ENCODE measurements at regions not wholly inside any gene's neighbourhood (a gene's known extent, or its start where the extent isn't known, plus 50 kb on each side); places are given as distances from the start of the nearest gene placed in this dataset.

DNA sequence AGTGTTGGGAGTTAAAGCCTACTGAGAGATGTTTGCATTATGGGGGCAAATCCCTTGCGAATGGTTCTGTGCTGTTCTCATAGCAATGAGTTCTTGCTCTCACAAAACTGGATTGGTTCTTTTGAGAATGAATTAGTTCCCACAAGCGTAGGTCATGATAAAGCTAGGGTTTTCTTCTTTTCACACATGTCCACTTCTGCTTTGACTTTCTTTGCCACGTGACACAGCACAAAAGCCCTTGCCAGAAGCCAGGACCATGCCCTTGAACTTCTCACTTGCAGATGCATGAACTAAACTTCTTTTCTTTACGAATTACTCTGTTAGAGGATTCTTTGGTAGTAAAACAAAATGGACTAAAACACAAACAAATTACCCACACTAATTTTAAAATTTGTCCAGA, 922.8 kb downstream of the EPHA7 start:
- Histone ChIP-seq H3K9me3 (ENCODE audit: insufficient read depth, low read length) (no peaks in the 10 kb centered on the region), H2AFZ (ENCODE audit: low read depth, low read length) (no peak overlapping the region), H3K4me2 (ENCODE audit: low read length) (no peak overlapping the region), H3K27me3 (ENCODE audit: low read depth, low read length) (no peaks in the 10 kb centered on the region), H3K4me3 (ENCODE audit: low read length) (no peak overlapping the region), H3K36me3 (replicated peaks; ENCODE audit: low read depth, low read length) (no peaks in the 10 kb centered on the region), H3K4me1 (ENCODE audit: low read length) (no peaks in the 10 kb centered on the region), H4K20me1 (ENCODE audit: insufficient read depth, low read length) (no peaks in the 10 kb centered on the region), H3K9ac (ENCODE audit: low read length) (no peak overlapping the region), H3K79me2 (ENCODE audit: low read length) (no peaks in the 10 kb centered on the region), H3K27ac (ENCODE audit: low read length) (no peak overlapping the region)
- TF ChIP-seq, protein P1, sequence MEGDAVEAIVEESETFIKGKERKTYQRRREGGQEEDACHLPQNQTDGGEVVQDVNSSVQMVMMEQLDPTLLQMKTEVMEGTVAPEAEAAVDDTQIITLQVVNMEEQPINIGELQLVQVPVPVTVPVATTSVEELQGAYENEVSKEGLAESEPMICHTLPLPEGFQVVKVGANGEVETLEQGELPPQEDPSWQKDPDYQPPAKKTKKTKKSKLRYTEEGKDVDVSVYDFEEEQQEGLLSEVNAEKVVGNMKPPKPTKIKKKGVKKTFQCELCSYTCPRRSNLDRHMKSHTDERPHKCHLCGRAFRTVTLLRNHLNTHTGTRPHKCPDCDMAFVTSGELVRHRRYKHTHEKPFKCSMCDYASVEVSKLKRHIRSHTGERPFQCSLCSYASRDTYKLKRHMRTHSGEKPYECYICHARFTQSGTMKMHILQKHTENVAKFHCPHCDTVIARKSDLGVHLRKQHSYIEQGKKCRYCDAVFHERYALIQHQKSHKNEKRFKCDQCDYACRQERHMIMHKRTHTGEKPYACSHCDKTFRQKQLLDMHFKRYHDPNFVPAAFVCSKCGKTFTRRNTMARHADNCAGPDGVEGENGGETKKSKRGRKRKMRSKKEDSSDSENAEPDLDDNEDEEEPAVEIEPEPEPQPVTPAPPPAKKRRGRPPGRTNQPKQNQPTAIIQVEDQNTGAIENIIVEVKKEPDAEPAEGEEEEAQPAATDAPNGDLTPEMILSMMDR (IDR thresholded peaks at IDR 0.05; ENCODE audit: low read depth, low read length), result no peak
- TF ChIP-seq EZH2phosphoT487 (IDR thresholded peaks at IDR 0.05; ENCODE audit: low read depth), result no peak

DNA sequence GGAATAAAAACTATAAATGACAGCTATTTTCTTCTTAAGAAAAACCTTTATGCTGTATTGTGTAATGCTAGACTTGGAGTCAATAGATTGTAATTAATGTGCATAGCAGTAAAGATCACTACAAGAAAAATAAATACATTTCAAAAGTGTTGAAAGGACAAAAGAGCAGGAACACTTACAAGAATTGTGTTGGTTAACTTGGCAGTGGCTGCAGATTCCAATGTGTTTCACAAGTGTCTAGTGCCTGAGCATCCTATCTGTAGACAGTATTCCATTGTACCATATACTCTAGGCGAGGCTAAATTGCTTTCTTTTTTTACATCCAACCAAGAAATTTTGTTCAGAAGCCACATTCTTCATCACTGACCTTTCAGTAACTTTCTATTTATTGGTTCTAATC, 924.1 kb downstream of the EPHA7 start:
- no peak overlapping the region for H3K27ac ChIP-seq (ENCODE audit: low read length)
- H3K4me2 ChIP-seq (ENCODE audit: low read length), result no peak overlapping the region
- no peaks in the 10 kb centered on the region for H3K79me2 ChIP-seq (ENCODE audit: low read length)
- no peak overlapping the region for H3K9ac ChIP-seq (ENCODE audit: low read length)
- H3K4me3 ChIP-seq (ENCODE audit: low read length), result no peak overlapping the region
- no peaks in the 10 kb centered on the region for H3K27me3 ChIP-seq (ENCODE audit: low read depth, low read length)
- no peaks in the 10 kb centered on the region for H3K9me3 ChIP-seq (ENCODE audit: insufficient read depth, low read length)
- no peaks in the 10 kb centered on the region for H4K20me1 ChIP-seq (ENCODE audit: insufficient read depth, low read length)
- H3K4me1 ChIP-seq (ENCODE audit: low read length), result no peaks in the 10 kb centered on the region
- H2AFZ ChIP-seq (ENCODE audit: low read depth, low read length), result no peak overlapping the region
- no peak for TF ChIP-seq EZH2phosphoT487 (IDR thresholded peaks at IDR 0.05; ENCODE audit: low read depth)
- TF ChIP-seq, protein P1 (IDR thresholded peaks at IDR 0.05; ENCODE audit: low read depth, low read length), result no peak
- H3K36me3 ChIP-seq (replicated peaks; ENCODE audit: low read depth, low read length), result no peaks in the 10 kb centered on the region

DNA sequence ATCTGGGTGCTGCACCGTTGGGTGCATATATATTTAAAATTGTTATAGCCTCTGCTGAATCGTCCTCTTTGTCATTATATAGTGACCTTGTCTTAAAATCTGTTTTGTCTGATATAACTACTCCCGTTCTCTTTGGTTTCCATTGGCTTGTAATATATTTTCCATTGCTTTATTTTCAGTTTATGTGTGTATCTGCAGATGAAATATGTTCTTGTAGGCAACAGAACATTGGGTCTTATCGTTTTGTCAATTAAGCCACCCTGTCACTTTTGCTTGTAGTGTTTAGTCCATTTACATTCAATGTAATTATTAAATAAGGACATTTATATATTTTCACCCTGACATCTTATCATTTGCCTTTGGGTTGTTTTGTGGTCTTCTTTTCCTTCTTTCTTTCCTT, 933.9 kb downstream of the EPHA7 start:
- Histone ChIP-seq H3K27me3 (ENCODE audit: low read depth, low read length) (no peaks in the 10 kb centered on the region), H2AFZ (ENCODE audit: low read depth, low read length) (no peak overlapping the region), H3K4me3 (ENCODE audit: low read length) (no peak overlapping the region), H3K4me1 (ENCODE audit: low read length) (no peaks in the 10 kb centered on the region), H3K9ac (ENCODE audit: low read length) (no peak overlapping the region), H3K27ac (ENCODE audit: low read length) (no peak overlapping the region), H4K20me1 (ENCODE audit: insufficient read depth, low read length) (no peaks in the 10 kb centered on the region), H3K4me2 (ENCODE audit: low read length) (no peak overlapping the region), H3K36me3 (replicated peaks; ENCODE audit: low read depth, low read length) (no peaks in the 10 kb centered on the region), H3K9me3 (ENCODE audit: insufficient read depth, low read length) (no peaks in the 10 kb centered on the region), H3K79me2 (ENCODE audit: low read length) (no peaks in the 10 kb centered on the region)
- TF ChIP-seq, protein P1 (IDR thresholded peaks at IDR 0.05; ENCODE audit: low read depth, low read length), result no peak
- TF ChIP-seq EZH2phosphoT487 (IDR thresholded peaks at IDR 0.05; ENCODE audit: low read depth), result no peak

DNA sequence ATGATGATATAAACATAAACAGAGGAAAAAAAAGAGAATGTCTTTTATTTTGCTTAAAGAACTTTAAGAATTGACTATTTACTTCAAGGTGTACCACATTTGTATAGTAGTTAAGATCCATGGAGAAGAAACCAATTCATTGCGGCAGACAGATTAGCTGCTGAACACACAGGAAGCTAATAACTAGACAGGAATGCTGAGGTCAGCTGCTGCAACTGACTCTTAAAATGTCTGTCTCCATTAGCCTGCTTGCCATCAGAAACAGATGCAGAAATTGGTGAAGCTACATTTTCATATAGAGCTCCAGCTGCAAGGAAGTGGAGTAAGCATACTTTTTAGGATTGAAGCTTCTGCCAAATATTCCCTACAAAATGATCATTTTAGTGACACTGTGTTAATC, 939.5 kb downstream of the EPHA7 start:
- Histone ChIP-seq H3K4me2 (ENCODE audit: low read length) (no peak overlapping the region), H3K4me3 (ENCODE audit: low read length) (no peak overlapping the region), H3K9me3 (ENCODE audit: insufficient read depth, low read length) (no peaks in the 10 kb centered on the region), H4K20me1 (ENCODE audit: insufficient read depth, low read length) (no peaks in the 10 kb centered on the region), H3K27me3 (ENCODE audit: low read depth, low read length) (no peaks in the 10 kb centered on the region), H3K79me2 (ENCODE audit: low read length) (no peaks in the 10 kb centered on the region), H3K27ac (ENCODE audit: low read length) (no peak overlapping the region), H2AFZ (ENCODE audit: low read depth, low read length) (no peak overlapping the region), H3K36me3 (replicated peaks; ENCODE audit: low read depth, low read length) (no peaks in the 10 kb centered on the region), H3K9ac (ENCODE audit: low read length) (no peak overlapping the region), H3K4me1 (ENCODE audit: low read length) (no peaks in the 10 kb centered on the region)
- TF ChIP-seq EZH2phosphoT487 (IDR thresholded peaks at IDR 0.05; ENCODE audit: low read depth), result no peak
- TF ChIP-seq, protein P1 (IDR thresholded peaks at IDR 0.05; ENCODE audit: low read depth, low read length), result no peak

Data from OCI-LY3 (cell line).